GM23248 (cell line): ENCODE measurements at regions not wholly inside any gene's neighbourhood (a gene's known extent, or its start where the extent isn't known, plus 50 kb on each side); places are given as distances from the start of the nearest gene placed in this dataset.
A peak's percentile ranks its signal among the peaks of the same experiment; 100 is the strongest.

ENCODE experiments used
- DNase-seq: peaks from one replicate; pipeline ENCODE4 v3.0.0-alpha.2; 2015
- H2AFZ ChIP-seq: fragments of 200-600 bp; sonication (generic); 2 replicates; pipeline ENCODE4 v1.6.1; 2016; ENCODE audit warnings: antibody characterized with exemption
- H3F3A ChIP-seq: fragments of 200-600 bp; sonication (generic); 2 replicates; pipeline ENCODE4 v1.6.1; 2016; ENCODE audit warnings: mild to moderate bottlenecking, antibody characterized with exemption, mixed run types; ENCODE audit not compliant: insufficient read depth
- H3K27ac ChIP-seq: fragments of 200-600 bp; sonication (generic); 2 replicates; pipeline ENCODE4 v1.5.1; 2016; ENCODE audit warnings: mild to moderate bottlenecking
- H3K27me3 ChIP-seq: fragments of 200-600 bp; sonication (generic); replicated peaks from 2 replicates; pipeline ENCODE4 v1.6.1; 2016; ENCODE audit warnings: mild to moderate bottlenecking; ENCODE audit not compliant: insufficient read depth
- H3K36me3 ChIP-seq: fragments of 200-600 bp; sonication (generic); 2 replicates; pipeline ENCODE4 v1.6.1; 2016; ENCODE audit warnings: low read depth, mild to moderate bottlenecking
- H3K4me1 ChIP-seq: fragments of 200-600 bp; sonication (generic); 2 replicates; pipeline ENCODE4 v1.6.1; 2016; ENCODE audit warnings: mild to moderate bottlenecking; ENCODE audit not compliant: insufficient read depth
- H3K4me2 ChIP-seq: fragments of 200-600 bp; sonication (generic); one replicate; pipeline ENCODE4 v1.6.1; 2016; ENCODE audit warnings: mild to moderate bottlenecking; ENCODE audit not compliant: unreplicated experiment
- H3K4me3 ChIP-seq: fragments of 200-600 bp; sonication (generic); 2 replicates; pipeline ENCODE4 v1.5.1; 2016; ENCODE audit warnings: mild to moderate bottlenecking
- H3K79me2 ChIP-seq: fragments of 200-600 bp; sonication (generic); 2 replicates; pipeline ENCODE4 v1.6.1; 2016; ENCODE audit warnings: mild to moderate bottlenecking; ENCODE audit not compliant: insufficient read depth
- H3K9ac ChIP-seq: fragments of 200-600 bp; sonication (generic); 2 replicates; pipeline ENCODE4 v1.6.1; 2016; ENCODE audit warnings: mild to moderate bottlenecking
- H3K9me2 ChIP-seq: fragments of 200-600 bp; sonication (generic); 2 replicates; pipeline ENCODE4 v1.6.1; 2016; ENCODE audit warnings: mixed run types, mild to moderate bottlenecking, moderate library complexity; ENCODE audit not compliant: insufficient read depth
- H3K9me3 ChIP-seq: fragments of 200-600 bp; sonication (generic); one replicate; pipeline ENCODE4 v1.6.1; 2017; ENCODE audit warnings: low read depth
- H4K20me1 ChIP-seq: fragments of 200-600 bp; sonication (generic); 2 replicates; pipeline ENCODE4 v1.6.0; 2016; ENCODE audit not compliant: insufficient read depth
- EZH2 ChIP-seq: fragments of 200-600 bp; sonication (generic); IDR thresholded peaks from 2 replicates; pipeline ENCODE4 v1.6.1; 2018; ENCODE audit warnings: antibody characterized with exemption, mild to moderate bottlenecking; ENCODE audit not compliant: insufficient read depth, poor library complexity, severe bottlenecking
- EZH2phosphoT487 ChIP-seq: fragments of 200-600 bp; sonication (generic); IDR thresholded peaks from 2 replicates; pipeline ENCODE4 v1.6.1; 2018; ENCODE audit warnings: antibody characterized with exemption, moderate library complexity, mild to moderate bottlenecking, low read depth; ENCODE audit not compliant: insufficient read depth
- WGBS, 2 experiments: methylation state at CpG; one replicate each; pipeline ENCODE4 v1.1.6; 2015 to 2017; ENCODE audit warnings: low lambda C conversion rate in 2 of 2, low coverage in 1 of 2; ENCODE audit errors: missing lambda C conversion rate in 2 of 2; 5-methylcytosine and 5-hydroxymethylcytosine counted together
- in situ Hi-C: fragments of 300-500 bp; cut with MboI; formaldehyde crosslinking; loops from 2 replicates; pipeline ENCODE4 v1.15.0; 2020

GRCh38 chr2:2742726-2743125 lies 411.7 kb upstream of the MYT1L start:
- Histone ChIP-seq H3K4me2 (no peak overlapping the region), H3K9me3 (no peaks in the 10 kb centered on the region), H3K27me3 (no peaks in the 10 kb centered on the region), H3K4me3 (no peak overlapping the region), H3K79me2 (no peaks in the 10 kb centered on the region), H3K27ac (no peak overlapping the region), H2AFZ (no peak overlapping the region), H3K4me1 (no peaks in the 10 kb centered on the region), H3K9ac (no peak overlapping the region), H3F3A (no peaks in the 10 kb centered on the region), H4K20me1 (no peaks in the 10 kb centered on the region), H3K9me2 (no peaks in the 10 kb centered on the region), H3K36me3 (no peaks in the 10 kb centered on the region)
- WGBS, 2 experiments = 8 to 24% methylated on average over 2 of the region's 2 CpGs
- peak; percentile 10 for DNase-seq
- in situ Hi-C loops = no loop called here
- no peak for TF ChIP-seq EZH2phosphoT487
- no peak for TF ChIP-seq EZH2

DNA sequence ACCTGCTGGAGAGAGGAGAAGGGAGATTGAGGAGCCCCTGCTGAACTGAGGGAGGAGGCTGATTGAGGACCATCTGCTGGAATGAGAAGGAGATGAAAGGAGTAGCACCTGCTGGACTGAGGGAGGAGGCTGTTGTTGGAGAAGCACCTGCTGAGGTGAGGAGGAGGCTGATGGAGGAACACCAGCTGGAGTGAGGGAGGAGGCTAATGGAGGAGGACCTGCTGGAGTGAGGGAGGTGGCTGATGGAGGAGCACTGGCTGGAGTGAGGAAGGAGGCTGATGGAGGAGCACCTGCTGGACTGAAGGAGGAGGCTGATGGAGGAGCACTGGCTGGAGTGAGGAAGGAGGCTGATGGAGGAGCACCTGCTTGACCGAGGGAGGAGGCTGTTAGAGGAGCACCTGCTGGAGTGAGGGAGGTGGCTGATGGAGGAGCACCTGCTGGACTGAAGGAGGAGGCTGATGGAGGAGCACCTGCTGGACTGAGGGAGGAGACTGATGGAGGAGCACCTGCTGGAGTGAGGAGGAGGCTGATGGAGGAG lies 409.2 kb upstream of the MYT1L start:
- Histone ChIP-seq H3K9me2 (no peaks in the 10 kb centered on the region), H2AFZ (no peak overlapping the region), H3K4me2 (no peak overlapping the region), H3K79me2 (no peaks in the 10 kb centered on the region), H3F3A (no peaks in the 10 kb centered on the region), H3K4me3 (no peak overlapping the region), H3K4me1 (no peaks in the 10 kb centered on the region), H3K27ac (no peak overlapping the region), H3K9ac (no peak overlapping the region), H4K20me1 (no peaks in the 10 kb centered on the region), H3K27me3 (no peaks in the 10 kb centered on the region), H3K36me3 (no peaks in the 10 kb centered on the region), H3K9me3 (no peaks in the 10 kb centered on the region)
- no peak for TF ChIP-seq EZH2
- no peak for TF ChIP-seq EZH2phosphoT487
- in situ Hi-C loops = no loop called here
- DNase-seq = no peak
- WGBS, 2 experiments = 26 to 33% methylated on average over 1 of the region's 1 CpG

DNA sequence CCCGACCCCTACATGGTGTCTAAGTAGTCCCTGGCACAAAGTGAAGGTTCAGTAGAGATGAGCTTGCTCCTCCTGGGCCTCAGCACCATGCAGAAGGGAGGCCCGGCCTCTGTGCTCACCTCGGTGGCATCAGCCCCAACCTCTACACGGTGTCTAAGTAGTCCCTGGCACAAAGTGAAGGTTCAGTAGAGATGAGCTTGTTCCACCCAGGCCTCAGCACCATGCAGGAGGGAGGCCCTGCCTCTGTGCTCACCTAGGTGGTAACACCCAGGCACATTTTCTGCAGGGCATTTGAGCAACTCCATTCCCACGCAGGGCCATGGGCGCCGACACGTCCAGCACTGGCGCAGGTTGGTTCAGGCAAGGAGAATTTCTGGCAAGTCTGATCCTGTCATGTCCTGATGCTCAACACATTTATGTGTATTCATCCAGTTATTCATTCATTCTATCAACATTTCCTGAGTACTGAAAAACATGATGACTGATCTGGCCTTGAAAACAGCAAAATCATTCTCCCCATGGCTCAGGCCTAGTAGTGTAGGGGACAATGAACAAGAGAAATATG lies 408.2 kb upstream of the MYT1L start:
- Histone ChIP-seq H3K4me2 (no peak overlapping the region), H3K9ac (no peak overlapping the region), H3K9me3 (no peaks in the 10 kb centered on the region), H3K4me3 (no peak overlapping the region), H3K4me1 (no peaks in the 10 kb centered on the region), H3K9me2 (no peaks in the 10 kb centered on the region), H3K36me3 (no peaks in the 10 kb centered on the region), H3K79me2 (no peaks in the 10 kb centered on the region), H3F3A (no peaks in the 10 kb centered on the region), H3K27ac (no peak overlapping the region), H4K20me1 (no peaks in the 10 kb centered on the region), H2AFZ (no peak overlapping the region), H3K27me3 (no peaks in the 10 kb centered on the region)
- 52 to 65% methylated on average over 9 of the region's 9 CpGs for WGBS, 2 experiments
- in situ Hi-C loops = no loop called here
- DNase-seq = no peak
- no peak for TF ChIP-seq EZH2
- no peak for TF ChIP-seq EZH2phosphoT487

- no peaks in the 10 kb centered on the region for H3K9me2 ChIP-seq
- no peaks in the 10 kb centered on the region for H4K20me1 ChIP-seq
- H3K9me3 ChIP-seq = no peaks in the 10 kb centered on the region
- H3K9ac ChIP-seq = no peak overlapping the region
- H2AFZ ChIP-seq = no peak overlapping the region
- no peaks in the 10 kb centered on the region for H3K27me3 ChIP-seq
- H3K4me2 ChIP-seq = no peak overlapping the region
- TF ChIP-seq EZH2phosphoT487 (no peak), EZH2 (no peak)
- H3K27ac ChIP-seq = no peak overlapping the region
- no peak overlapping the region for H3K4me3 ChIP-seq
- in situ Hi-C loops = no loop called here
- no peaks in the 10 kb centered on the region for H3K36me3 ChIP-seq
- no peak for DNase-seq
- WGBS, 2 experiments = 41 to 43% methylated on average over 11 of the region's 11 CpGs
- H3K4me1 ChIP-seq = no peaks in the 10 kb centered on the region
- no peaks in the 10 kb centered on the region for H3K79me2 ChIP-seq
- H3F3A ChIP-seq = no peaks in the 10 kb centered on the region
Observed at GRCh38 chr2:2738684-2739083, 407.6 kb upstream of the MYT1L start.
